ENCODE measurements at regions not wholly inside any gene's neighbourhood (a gene's known extent, or its start where the extent isn't known, plus 50 kb on each side); places are given as distances from the start of the nearest gene placed in this dataset.

- no peaks in the 10 kb centered on the region for H4K20me1 ChIP-seq (ENCODE audit: control insufficient read depth, extremely low read depth, insufficient read depth, low read length)
- H3K79me2 ChIP-seq (ENCODE audit: control insufficient read depth, insufficient read depth, low read length) = no peaks in the 10 kb centered on the region
- H3K4me3 ChIP-seq (ENCODE audit: control insufficient read depth in 2 of 3, extremely low read depth in 1 of 3, insufficient read depth in 2 of 3, low read depth in 1 of 3, low read length in 3 of 3) = no peak overlapping the region
- no peaks in the 10 kb centered on the region for H3K27me3 ChIP-seq (ENCODE audit: control insufficient read depth, extremely low read depth, insufficient read depth, low read length)
- no peak overlapping the region for H2AFZ ChIP-seq (ENCODE audit: control insufficient read depth, low read length)
- no peak overlapping the region for H3K9ac ChIP-seq (ENCODE audit: control insufficient read depth, extremely low read depth, insufficient read depth, low read length)
- H3K9me3 ChIP-seq (ENCODE audit: control insufficient read depth, low read depth, low read length) = peaks cover 2% of the 10 kb centered on the region
- H3K4me2 ChIP-seq (ENCODE audit: control insufficient read depth, extremely low read depth, insufficient read depth, low read depth, low read length) = no peak overlapping the region
- DNase-seq (ENCODE audit: low read depth, low spot score) (no peak), FAIRE-seq (no peak)
- no peak overlapping the region for H3K27ac ChIP-seq (ENCODE audit: control insufficient read depth, insufficient read depth, low read length)
- H3K9me1 ChIP-seq (ENCODE audit: control insufficient read depth, extremely low read depth, insufficient read depth, low read length) = no peaks in the 10 kb centered on the region
- TF ChIP-seq CTCF (optimal IDR thresholded peaks at IDR 0.05 in 1 of 3, IDR thresholded peaks at IDR 0.05 in 1 of 3, conservative IDR thresholded peaks at IDR 0.05 in 1 of 3; ENCODE audit: extremely low read depth in 1 of 3, insufficient read depth in 2 of 3, low read length in 3 of 3) = peak in 1 of 3 experiments; percentile 18
- TF ChIP-seq EZH2 (IDR thresholded peaks at IDR 0.05; ENCODE audit: low read length) = no peak
- dilution Hi-C loops (cut with MboI; ENCODE audit: extremely low pct_ligation_motif_present, low sequenced_read_pairs) = no loop called here
- no peaks in the 10 kb centered on the region for H3K4me1 ChIP-seq (ENCODE audit: control insufficient read depth, extremely low read depth, insufficient read depth, low read length)
- H3K36me3 ChIP-seq (ENCODE audit: control insufficient read depth in 2 of 2, extremely low read depth in 1 of 2, insufficient read depth in 2 of 2, low read length in 2 of 2) = no peaks in the 10 kb centered on the region
Measured at GRCh38 chr22:26822313-26822712, 164.9 kb downstream of the MIAT start.

- no peaks in the 10 kb centered on the region for H3K36me3 ChIP-seq (ENCODE audit: control insufficient read depth in 2 of 2, extremely low read depth in 1 of 2, insufficient read depth in 2 of 2, low read length in 2 of 2)
- no peaks in the 10 kb centered on the region for H3K27me3 ChIP-seq (ENCODE audit: control insufficient read depth, extremely low read depth, insufficient read depth, low read length)
- no peaks in the 10 kb centered on the region for H3K4me1 ChIP-seq (ENCODE audit: control insufficient read depth, extremely low read depth, insufficient read depth, low read length)
- no peaks in the 10 kb centered on the region for H4K20me1 ChIP-seq (ENCODE audit: control insufficient read depth, extremely low read depth, insufficient read depth, low read length)
- no peaks in the 10 kb centered on the region for H3K9me1 ChIP-seq (ENCODE audit: control insufficient read depth, extremely low read depth, insufficient read depth, low read length)
- no peak for FAIRE-seq
- no peak for DNase-seq (ENCODE audit: low read depth, low spot score)
- no peak overlapping the region for H2AFZ ChIP-seq (ENCODE audit: control insufficient read depth, low read length)
- no peak overlapping the region for H3K9ac ChIP-seq (ENCODE audit: control insufficient read depth, extremely low read depth, insufficient read depth, low read length)
- H3K4me2 ChIP-seq (ENCODE audit: control insufficient read depth, extremely low read depth, insufficient read depth, low read depth, low read length) = no peak overlapping the region
- no peaks in the 10 kb centered on the region for H3K79me2 ChIP-seq (ENCODE audit: control insufficient read depth, insufficient read depth, low read length)
- no peaks in the 10 kb centered on the region for H3K9me3 ChIP-seq (ENCODE audit: control insufficient read depth, low read depth, low read length)
- dilution Hi-C loops (cut with MboI; ENCODE audit: extremely low pct_ligation_motif_present, low sequenced_read_pairs) = no loop called here
- TF ChIP-seq EZH2 (IDR thresholded peaks at IDR 0.05; ENCODE audit: low read length) (no peak), CTCF (optimal IDR thresholded peaks at IDR 0.05 in 1 of 3, IDR thresholded peaks at IDR 0.05 in 1 of 3, conservative IDR thresholded peaks at IDR 0.05 in 1 of 3; ENCODE audit: extremely low read depth in 1 of 3, insufficient read depth in 2 of 3, low read length in 3 of 3) (no peak)
- no peak overlapping the region for H3K27ac ChIP-seq (ENCODE audit: control insufficient read depth, insufficient read depth, low read length)
- no peak overlapping the region for H3K4me3 ChIP-seq (ENCODE audit: control insufficient read depth in 2 of 3, extremely low read depth in 1 of 3, insufficient read depth in 2 of 3, low read depth in 1 of 3, low read length in 3 of 3)
Measured at GRCh38 chr22:26823966-26824365, 166.6 kb downstream of the MIAT start.

Data from keratinocyte (primary cell).